DOHH2 (cell line): ENCODE measurements at regions not wholly inside any gene's neighbourhood (a gene's known extent, or its start where the extent isn't known, plus 50 kb on each side); places are given as distances from the start of the nearest gene placed in this dataset.

Experiments
- CTCF ChIP-seq: fragments of 200-600 bp; sonication (generic); IDR thresholded peaks from one replicate; pipeline ENCODE4 v1.5.1; 2014; ENCODE audit warnings: antibody characterized with exemption, mild to moderate bottlenecking, low read depth, low read length; ENCODE audit not compliant: poor library complexity, severe bottlenecking
- EZH2phosphoT487 ChIP-seq: fragments of 200-600 bp; sonication (generic); IDR thresholded peaks from 2 replicates; pipeline ENCODE4 v1.6.1; 2017; ENCODE audit warnings: borderline replicate concordance, mild to moderate bottlenecking, antibody characterized with exemption, low read length, moderate library complexity, mixed read lengths

DNA sequence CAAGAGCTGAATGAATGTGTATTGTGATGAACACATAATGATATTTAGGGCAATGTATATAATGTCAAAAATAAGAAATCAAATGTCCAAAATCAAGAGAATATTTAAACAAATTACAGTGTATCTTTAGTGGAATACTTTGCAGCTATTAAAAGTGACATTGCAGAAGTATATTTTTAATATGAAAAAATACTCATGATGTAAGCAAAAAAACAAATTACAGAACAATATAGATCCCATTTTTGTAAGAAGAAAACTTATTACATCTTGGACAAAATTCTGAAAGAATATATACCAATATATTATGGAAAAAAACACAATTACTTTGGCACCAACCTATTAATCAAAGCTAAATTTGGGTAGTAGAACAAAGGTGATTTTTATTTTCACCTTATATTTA lies 308.2 kb upstream of the NEBL start:
- no peak for TF ChIP-seq CTCF
- TF ChIP-seq EZH2phosphoT487: no peak
